Stimulated activated CD8-positive, alpha-beta memory T cell treated with anti-CD3 and anti-CD28 coated beads, Interleukin-15, amount 100 ng/mL, for 48 hours (primary cell): ENCODE measurements at regions not wholly inside any gene's neighbourhood (a gene's known extent, or its start where the extent isn't known, plus 50 kb on each side); places are given as distances from the start of the nearest gene placed in this dataset.
A peak's percentile ranks its signal among the peaks of the same experiment; 100 is the strongest.

Source experiments
- DNase-seq, 2 donors: peaks; one replicate each; pipeline ENCODE4 v3.0.0-alpha.2; 2020; ENCODE audit warnings: low read depth in 2 of 2

DNA sequence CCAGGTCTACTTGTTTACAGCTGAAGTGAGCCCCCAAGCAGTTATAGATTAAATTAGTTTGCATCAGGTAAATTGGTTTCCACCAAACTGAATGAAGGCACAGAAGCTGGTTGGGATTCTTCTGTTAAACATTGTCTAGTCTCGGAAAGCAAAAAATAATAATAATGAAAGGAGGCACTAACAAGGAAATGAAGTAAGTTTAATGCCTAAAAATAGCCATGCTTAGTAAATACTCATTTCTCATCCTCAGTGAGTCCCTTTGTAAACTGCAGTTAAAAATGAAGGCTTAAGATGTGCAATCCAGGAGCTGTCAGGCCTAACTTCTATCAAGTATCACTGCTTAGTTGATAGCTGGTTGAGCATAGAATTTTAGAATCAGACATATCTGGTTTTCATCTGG, 113.5 kb downstream of the BTG1 start:
- no peak for DNase-seq

GRCh38 chr12:92030618-92031017, 115.0 kb downstream of the BTG1 start:
- peak in 1 of 2 donors; percentile 6 for DNase-seq

DNA sequence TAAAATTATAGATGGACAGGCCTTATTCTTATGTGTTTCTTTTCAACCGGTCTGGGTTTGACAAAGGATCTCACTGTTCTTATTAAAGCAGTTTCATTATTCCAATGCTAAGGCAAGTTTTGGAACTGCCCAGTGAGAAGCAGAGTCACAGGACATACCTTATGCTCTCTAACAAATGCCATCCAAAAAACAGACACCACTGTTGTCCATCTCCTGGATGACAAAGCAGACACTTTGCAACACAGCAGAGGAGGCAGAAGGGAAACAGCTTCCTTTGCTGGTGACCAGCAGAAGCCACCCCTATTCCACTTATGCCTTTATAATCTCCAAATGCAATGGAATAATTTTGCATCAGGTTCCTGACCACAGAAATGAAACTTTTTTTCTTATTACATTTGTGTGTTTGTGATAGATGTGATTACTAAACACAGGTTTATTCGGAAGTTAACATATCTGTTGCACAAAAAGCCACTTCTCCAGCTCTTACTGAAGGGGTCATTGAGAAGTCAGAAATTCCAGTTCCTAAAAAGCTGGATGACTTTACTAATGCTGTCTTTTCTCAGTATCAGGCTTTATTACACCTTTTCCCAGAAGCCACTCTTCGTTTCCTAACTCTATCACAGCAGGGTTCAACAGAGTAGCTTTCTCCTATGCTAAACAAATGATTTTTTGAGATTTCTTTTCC, 115.6 kb downstream of the BTG1 start:
- DNase-seq, result no peak

DNA sequence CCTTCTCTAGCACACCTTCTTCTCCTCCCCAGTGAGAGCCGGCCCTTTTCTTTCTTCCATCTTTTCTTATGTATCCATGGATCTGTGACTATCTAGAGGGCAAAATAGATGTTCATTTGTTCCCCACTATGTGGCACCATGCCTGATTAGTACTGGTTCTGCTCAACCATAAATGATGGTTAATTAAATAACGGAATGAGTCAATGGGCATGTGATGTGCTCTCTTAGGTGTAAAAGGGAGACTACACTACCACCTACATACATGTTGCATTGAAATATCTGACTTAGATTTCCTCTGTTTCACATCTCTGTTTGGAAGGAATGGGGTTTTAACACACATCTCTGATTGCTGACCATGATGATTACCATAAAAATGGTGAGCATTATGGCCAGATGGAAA, 116.5 kb downstream of the BTG1 start:
- no peak for DNase-seq

GRCh38 chr12:92028441-92028709, 117.3 kb downstream of the BTG1 start:
- DNase-seq, result no peak

DNA sequence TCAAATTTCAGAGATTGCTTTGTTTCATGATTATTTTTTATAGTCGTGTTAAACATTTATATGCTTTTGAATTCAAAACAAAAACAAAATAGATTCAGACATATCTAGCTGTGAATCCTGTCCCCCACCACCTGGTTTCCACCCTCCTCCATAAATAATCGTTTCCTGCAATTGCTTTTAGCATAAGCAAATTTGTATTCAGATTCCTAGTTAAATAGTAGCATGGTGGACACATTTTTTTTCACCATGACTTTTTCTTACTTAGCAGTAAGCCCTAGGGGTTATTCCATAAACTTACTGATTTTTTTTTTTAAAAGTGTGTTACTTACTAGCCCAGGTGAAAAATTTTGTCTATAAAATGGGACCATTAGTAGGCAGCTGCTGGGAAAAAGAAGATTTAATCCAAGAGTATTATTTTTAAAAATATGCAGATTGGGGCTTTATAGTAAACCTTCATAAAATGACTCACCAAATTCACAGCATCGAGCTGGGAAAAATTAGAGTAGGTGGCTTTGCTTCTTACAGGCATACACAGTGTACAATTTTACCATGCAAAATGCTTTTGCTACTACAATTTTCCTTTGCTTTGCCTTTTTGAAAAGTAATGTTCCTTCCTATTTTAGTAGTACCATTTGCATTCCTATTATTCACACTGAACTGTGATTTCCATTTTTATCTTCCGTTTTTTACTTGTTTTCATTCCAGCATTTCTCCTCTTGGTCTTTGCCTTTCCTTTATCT, 117.8 kb downstream of the BTG1 start:
- no peak for DNase-seq

DNA sequence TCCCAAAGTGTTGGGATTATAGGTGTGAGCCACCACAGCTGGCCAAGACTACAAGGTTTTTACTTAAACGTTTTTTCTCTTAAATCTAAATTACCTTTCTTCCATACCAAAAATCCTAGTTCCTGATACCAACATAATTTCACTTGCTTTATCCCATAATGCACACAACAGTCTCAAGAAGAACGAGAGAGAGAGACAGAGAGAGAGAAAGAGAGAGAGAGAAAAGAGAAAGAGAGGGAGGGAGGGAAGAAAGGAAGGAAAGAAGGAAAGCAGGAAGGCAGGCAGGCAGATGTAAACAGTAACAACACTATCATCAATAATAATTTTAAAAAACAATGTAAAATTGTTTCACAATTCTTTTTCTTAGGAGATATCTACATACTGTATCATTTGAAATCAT, 118.4 kb downstream of the BTG1 start:
- DNase-seq, result no peak

GRCh38 chr12:92025462-92026207, 120.0 kb downstream of the BTG1 start:
- no peak for DNase-seq

- no peak for DNase-seq
These were observed 123.6 kb downstream of the BTG1 start for GRCh38 chr12:92022093-92022492.

DNA sequence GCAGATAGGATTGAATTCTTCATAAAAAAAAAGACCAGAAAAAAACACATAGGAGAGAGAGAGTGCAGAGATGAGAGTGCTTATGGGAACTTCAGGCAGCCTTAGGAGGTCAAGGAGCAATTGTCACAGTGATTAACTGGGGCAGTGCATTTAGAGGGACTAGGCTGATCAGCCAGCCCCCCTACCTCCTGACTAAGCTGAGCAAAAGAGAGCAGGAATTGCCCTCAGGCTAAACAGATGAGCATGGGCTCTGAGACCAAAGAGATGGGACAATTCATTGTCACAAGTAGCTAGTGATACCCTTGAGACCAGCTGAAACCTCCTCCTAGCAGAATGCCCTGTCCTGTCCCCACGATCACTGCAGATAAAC, 124.0 kb downstream of the BTG1 start:
- no peak for DNase-seq

GRCh38 chr12:92020983-92021665, 124.5 kb downstream of the BTG1 start:
- no peak for DNase-seq

DNA sequence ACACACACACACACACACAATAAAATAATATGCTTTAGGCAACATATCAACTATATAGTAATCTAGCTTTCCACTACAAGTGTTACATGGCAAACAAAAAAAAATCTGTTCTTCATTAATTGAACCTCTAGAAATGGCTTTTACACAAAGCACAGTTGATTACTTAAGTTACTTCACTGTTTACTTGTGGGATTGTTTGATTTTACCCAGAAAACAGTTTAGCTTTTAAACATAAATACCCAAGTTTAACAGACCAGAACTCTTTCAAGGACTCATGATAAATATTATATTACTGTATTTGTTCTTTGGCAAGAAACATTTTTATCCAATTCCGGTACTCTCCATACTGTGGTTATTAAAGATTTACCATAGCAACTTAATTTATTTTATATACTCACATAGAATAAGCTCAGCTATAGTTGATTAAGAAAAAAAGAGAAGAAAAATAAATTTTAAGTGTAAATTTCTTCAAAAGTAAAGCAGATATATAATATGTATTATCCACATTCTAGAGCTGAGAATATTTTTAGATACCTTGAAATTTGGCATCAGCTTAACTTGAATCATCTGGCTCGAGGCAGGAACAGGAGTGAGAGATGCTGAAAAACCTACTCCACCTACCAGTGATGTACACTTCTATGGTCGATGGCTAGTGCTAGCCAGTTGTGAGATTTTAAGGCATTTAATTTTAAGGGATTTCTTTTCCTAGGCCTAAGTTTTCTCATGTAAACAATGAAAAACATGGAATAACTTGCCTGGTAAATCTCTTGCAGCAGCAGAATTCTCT, 126.0 kb downstream of the BTG1 start:
- DNase-seq, result no peak

- DNase-seq, result no peak
These were observed 133.0 kb downstream of the BTG1 start for GRCh38 chr12:92012691-92013090.

GRCh38 chr12:92010853-92011701, 134.6 kb downstream of the BTG1 start:
- DNase-seq, result no peak

DNA sequence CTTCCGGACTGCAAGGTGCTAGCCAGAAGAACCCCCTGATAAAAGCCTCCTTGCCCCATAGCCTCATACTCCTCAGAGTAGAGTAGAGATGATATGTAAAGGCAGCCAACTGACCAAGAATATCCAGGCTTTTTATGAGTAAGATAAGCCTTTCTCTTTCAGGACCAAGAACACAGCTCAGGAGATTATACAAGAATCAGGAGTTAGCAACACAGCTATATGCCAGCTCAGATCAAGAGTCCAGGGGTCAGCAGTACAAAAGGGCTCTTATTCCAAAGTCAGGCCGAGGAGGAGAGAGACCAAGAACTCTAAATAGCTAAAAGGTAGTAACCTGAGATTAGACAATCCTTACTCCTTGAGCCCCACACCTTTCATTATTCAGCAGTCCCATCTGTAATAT, 135.3 kb downstream of the BTG1 start:
- DNase-seq, result no peak

GRCh38 chr12:92008345-92008744, 137.3 kb downstream of the BTG1 start:
- DNase-seq, result no peak

DNA sequence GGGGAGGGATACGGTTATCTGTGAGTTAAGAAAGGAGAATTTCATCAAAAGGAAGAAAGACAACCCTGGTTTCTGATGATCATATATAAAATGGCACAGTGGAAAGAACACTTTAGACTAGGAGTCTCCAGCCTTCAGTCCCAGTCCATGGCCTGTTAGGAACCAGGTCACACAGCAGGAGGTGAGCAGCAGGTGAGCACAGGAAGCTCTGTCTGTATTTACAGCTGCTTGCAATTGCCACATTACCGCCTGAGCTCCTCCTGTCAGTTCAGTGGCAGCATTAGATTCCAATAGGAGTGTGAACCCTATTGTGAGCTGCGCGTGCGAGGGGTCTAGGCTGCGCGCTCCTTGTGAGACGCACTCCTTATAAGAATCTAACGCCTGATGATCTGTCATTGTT, 137.9 kb downstream of the BTG1 start:
- DNase-seq, result no peak

- no peak for DNase-seq
These were observed 141.9 kb downstream of the BTG1 start for GRCh38 chr12:92003701-92004100.

GRCh38 chr12:92002673-92003382, 142.8 kb downstream of the BTG1 start:
- DNase-seq, result no peak

- no peak for DNase-seq
These were observed 143.4 kb downstream of the BTG1 start for GRCh38 chr12:92002195-92002649.
